GM18858 (cell line): ENCODE measurements at regions not wholly inside any gene's neighbourhood (a gene's known extent, or its start where the extent isn't known, plus 50 kb on each side); places are given as distances from the start of the nearest gene placed in this dataset.
"Not testable (repeated sequence)": the region's sequence is repeated elsewhere in the genome, so short reads cannot be mapped to it uniquely, and the experiment has no call there.

ENCODE experiments used
- ATAC-seq: cut with Tn5 transposase; IDR thresholded peaks from one replicate; pipeline ENCODE4 v1.9.1; 2021; ENCODE audit not compliant: unreplicated experiment

GRCh38 chr2:83015035-83015715 lies 1443.9 kb downstream of the SUCLG1 start:
- no peak for ATAC-seq

DNA sequence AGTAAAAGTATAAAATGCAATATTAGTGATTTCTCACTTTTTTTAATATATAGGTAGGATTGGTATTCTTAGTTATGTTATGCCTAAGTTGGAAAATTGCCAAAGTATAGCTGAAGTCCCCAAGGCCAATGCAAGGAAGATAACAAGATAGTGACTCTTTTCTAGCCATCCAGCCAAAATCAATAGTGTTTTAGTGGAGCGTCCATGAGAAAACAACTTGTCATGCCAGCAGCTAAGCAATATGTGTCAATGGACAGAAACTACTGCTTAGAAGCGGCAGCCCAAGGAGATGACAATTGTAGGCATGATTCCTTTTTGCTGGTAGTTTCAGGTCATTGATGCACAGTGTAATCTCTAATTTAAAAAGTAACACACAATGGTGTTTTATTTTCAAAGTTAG lies 1444.6 kb downstream of the SUCLG1 start:
- ATAC-seq = no peak

DNA sequence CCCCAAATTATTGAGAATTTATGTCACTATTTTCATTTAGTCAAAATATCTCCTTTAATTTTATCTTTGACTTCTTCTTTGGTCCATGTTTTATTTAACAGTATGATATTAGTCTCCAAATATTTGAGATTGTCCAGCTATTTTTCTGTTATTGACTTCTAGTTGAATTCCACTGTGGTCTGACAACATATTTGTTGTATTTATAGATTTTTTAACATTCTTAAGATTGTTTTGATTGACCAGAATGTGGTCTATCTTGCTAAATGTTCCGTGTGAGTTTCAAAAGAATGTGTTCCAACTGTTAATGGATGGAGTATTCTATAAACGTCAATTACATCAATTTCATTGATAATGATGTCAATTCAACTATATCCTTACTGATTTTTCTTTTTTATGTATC lies 1452.1 kb downstream of the SUCLG1 start:
- no peak for ATAC-seq

DNA sequence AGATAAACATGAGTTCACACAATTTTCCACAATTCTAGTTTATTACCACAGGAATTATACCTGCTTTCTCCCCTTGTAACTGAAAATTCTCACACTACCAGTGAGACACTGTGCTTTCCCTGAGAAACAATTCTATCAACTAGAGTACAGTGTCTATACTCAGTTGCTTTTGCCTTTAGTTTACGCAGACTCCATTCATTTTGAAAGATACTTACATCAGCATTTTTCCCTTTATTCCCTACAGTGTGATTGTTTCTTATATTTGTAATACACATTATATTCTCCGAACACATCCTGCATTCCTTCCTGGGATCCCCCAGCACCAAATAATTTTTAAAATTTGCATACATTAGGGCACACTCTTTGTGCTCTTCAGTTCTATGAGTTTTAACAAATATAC lies 1455.5 kb downstream of the SUCLG1 start:
- no peak for ATAC-seq

DNA sequence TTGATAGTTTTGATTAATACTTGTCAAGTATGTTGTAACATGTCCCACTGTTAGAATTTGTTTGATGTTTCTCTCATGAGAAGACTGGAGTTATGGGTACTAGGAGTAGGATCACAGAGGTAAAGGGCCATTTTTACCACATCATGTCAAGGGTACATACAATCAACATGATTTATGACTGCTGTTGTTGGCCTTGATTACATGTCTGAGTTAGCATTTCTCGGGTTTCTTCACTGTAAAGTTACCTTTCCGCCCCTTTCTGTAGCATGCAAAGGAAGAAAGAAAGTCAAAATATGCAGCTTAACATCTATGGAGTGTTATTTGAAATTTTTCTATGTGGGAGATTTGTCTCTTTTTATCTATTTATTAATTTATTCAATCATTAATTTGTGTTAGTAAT lies 1456.4 kb downstream of the SUCLG1 start:
- no peak for ATAC-seq

GRCh38 chr2:82998781-82999180 lies 1460.3 kb downstream of the SUCLG1 start:
- no peak for ATAC-seq

DNA sequence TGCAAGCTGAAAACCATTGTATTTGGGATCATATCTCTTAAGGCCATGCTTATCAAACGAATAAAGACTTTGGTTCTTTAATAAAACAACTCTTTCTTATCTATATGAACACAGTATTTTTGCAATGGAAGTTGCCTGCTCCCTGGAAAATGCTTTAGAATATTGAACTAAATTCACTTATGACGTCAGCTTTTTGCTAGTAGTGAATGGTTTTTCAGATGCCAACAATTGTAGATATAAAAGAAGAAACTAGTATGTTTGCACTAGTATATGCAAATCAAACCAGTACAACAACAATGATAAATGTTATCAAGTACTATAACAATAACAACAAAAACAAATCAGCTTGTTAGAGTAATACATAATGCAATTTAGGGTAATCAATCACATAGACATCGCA lies 1462.9 kb downstream of the SUCLG1 start:
- no peak for ATAC-seq

DNA sequence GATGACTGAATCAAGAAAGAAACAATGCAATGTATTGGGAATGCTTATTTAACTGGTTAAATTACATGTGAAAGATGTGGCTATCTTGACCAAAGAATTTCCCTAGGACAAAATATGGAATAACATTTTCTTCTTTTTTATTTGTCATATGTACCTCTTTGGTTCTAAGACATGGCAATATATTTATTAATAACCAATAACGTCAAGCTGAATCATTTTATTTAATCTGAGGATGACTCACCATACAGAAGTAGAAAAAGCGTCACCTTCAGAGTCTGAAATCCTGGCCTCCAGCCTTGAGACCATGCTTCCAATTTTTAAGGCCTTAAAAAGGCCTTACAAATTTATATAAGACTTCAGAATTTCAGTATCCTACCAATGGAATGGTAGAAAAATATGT lies 1464.9 kb downstream of the SUCLG1 start:
- no peak for ATAC-seq

- ATAC-seq = no peak
These were observed 1465.5 kb downstream of the SUCLG1 start for GRCh38 chr2:82993609-82994008.

- ATAC-seq = no peak
These were observed 1466.1 kb downstream of the SUCLG1 start for GRCh38 chr2:82992968-82993367.

- not testable (repeated sequence) for ATAC-seq
These were observed 1471.4 kb downstream of the SUCLG1 start for GRCh38 chr2:82987706-82988105.

GRCh38 chr2:82986899-82987298 lies 1472.2 kb downstream of the SUCLG1 start:
- ATAC-seq = no peak

- no peak for ATAC-seq
These were observed 1473.4 kb downstream of the SUCLG1 start for GRCh38 chr2:82985572-82986197.

- ATAC-seq = no peak
These were observed 1490.7 kb downstream of the SUCLG1 start for GRCh38 chr2:82968358-82968757.

- no peak for ATAC-seq
These were observed 1494.7 kb downstream of the SUCLG1 start for GRCh38 chr2:82964341-82964740.

DNA sequence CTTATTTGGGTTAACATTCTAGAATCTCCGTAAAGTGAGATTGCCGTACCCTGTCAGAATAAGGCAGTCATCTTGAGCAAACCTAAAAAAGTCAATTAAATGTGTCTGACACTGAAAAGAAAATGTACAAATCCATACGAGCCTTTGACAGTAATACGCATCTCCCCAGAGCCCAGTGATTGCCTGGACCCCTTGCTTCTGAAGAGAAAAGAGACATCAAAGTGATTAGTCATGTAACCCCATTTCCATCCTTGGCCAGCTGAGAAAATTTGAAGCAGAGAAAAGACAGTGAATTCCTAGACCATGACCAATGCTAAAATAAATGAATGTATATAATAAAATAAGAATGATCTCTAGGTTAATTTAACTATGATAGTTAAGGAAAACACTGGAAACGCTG lies 1499.4 kb downstream of the SUCLG1 start:
- ATAC-seq = no peak

- ATAC-seq = no peak
These were observed 1504.2 kb downstream of the SUCLG1 start for GRCh38 chr2:82954868-82955267.

GRCh38 chr2:82939211-82939610 lies 1519.9 kb downstream of the SUCLG1 start:
- ATAC-seq = no peak

- not testable (repeated sequence) for ATAC-seq
These were observed 1520.7 kb downstream of the SUCLG1 start for GRCh38 chr2:82938321-82938845.

DNA sequence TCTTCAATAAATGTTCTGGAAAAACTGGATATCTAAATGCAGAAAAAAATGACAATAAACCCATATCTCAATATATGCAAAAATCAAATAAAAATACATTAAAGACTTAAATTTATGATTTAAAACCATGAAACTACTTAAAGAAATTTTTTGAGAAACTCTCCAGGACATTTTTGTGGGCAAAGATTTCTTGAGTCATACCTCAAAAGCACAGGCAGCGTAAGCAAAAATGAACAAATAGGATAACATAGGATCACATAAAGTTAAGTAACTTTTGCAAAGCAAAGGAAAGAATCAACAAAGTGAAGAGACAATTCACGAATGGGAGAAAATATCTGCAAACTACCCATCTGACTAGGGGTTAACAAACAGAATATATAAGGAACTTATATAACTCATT lies 1545.5 kb downstream of the SUCLG1 start:
- ATAC-seq = no peak

- ATAC-seq = no peak
These were observed 1563.0 kb downstream of the SUCLG1 start for GRCh38 chr2:82896117-82896516.

GRCh38 chr2:82893190-82893589 lies 1565.9 kb downstream of the SUCLG1 start:
- ATAC-seq = no peak

DNA sequence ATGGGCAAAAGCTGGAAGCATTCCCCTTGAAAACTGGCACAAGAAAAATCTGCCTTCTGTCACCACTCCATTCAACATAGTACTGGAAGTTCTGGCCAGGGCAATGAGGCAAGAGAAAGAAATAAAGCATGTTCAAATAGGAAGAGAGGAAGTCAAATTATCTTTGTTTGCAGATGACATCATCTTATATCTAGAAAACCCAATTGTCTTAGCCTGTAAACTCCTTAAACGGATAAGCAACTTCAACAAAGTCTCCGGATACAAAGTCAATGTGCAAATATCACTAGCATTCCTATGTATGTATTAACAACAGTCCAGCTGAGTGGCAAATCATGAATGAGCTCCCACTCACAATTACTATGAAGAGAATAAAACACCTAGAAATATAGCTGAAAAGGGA lies 1579.3 kb downstream of the SUCLG1 start:
- no peak for ATAC-seq
